ENCODE measurements at regions not wholly inside any gene's neighbourhood (a gene's known extent, or its start where the extent isn't known, plus 50 kb on each side); places are given as distances from the start of the nearest gene placed in this dataset.

- TF ChIP-seq CTCF (conservative IDR thresholded peaks at IDR 0.05), result no peak
- no peak for TF ChIP-seq ZFX (IDR thresholded peaks at IDR 0.05)
Measured at GRCh38 chr10:25738776-25739175, 195.3 kb upstream of the MYO3A start.

Measured in C4-2B (cell line).